GM18517 (cell line): ENCODE measurements at regions not wholly inside any gene's neighbourhood (a gene's known extent, or its start where the extent isn't known, plus 50 kb on each side); places are given as distances from the start of the nearest gene placed in this dataset.
"Not testable (repeated sequence)": the region's sequence is repeated elsewhere in the genome, so short reads cannot be mapped to it uniquely, and the experiment has no call there.

Experiments used
- ATAC-seq: cut with Tn5 transposase; IDR thresholded peaks from one replicate; pipeline ENCODE4 v1.9.1; 2021; ENCODE audit warnings: mild to moderate bottlenecking, moderate library complexity; ENCODE audit not compliant: unreplicated experiment

DNA sequence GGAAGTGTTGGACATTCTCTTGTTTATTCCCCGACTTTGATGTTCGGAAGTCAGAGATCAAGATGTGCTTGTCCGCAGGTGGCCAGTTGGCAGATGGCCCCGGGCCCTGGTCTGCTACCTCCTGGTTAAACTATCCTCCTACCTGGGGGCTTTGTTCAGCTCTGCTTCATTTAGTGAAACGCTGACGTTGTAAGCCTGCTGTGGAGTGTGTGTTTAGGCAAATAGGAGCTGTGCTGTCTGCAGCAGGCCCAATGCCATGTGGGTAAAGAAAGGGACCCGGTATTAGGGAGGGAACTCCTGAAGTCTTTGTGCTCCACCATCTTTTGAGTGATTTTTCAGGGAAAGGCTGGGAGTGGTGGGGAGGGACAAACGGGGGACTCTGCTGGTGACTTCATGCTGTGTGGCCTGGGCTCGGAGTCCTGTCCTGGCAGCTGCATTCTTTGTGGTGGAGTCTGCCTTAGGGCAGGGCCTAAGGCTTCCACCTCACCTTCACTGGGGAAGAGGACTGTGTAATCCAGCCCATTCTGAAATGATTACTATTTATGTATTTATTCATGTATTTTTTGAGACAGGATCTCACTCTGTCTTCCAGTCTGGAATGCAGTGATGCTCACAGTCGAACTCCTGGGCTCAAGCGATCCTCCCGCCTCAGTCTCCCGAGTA, 171.1 kb upstream of the KLF6 start:
- ATAC-seq, result no peak

DNA sequence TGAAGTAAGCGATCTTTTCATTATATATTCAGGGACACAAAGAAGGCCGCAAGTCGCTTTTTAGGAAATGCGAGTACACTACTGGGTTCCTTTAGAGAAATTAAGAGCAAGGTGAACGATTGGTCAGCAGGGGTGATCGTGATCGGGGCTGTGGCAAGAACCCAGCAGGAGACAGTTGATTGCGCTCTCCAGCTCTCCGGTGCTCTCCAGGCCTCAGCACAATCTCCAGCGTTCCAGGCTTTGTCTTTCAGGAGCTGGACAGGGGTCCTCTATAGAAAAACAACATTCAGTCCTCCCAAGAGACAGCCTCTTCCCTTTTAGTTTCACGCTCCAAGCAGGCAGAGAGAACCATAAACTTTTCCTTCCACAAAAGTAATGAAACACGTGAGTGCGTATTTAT, 170.5 kb upstream of the KLF6 start:
- ATAC-seq, result no peak

DNA sequence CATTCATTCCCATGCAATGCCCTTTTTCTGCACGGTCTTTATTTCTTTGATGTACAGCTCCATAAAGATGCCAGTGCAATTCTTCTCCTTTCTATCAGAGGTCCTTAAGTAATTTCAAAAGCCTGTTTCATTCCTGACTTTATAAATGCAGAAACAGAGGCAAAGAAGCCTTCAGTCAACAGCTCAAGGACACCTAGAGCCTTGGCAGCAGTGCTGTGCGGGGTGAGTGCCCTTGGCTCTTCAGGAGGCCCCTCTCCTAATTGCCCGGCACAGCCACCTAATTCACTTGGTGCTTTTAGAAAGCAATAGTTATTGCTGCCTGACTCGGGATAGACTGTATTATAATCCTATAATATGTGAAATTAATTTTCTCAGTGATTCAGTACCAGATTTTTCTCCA, 169.6 kb upstream of the KLF6 start:
- no peak for ATAC-seq

DNA sequence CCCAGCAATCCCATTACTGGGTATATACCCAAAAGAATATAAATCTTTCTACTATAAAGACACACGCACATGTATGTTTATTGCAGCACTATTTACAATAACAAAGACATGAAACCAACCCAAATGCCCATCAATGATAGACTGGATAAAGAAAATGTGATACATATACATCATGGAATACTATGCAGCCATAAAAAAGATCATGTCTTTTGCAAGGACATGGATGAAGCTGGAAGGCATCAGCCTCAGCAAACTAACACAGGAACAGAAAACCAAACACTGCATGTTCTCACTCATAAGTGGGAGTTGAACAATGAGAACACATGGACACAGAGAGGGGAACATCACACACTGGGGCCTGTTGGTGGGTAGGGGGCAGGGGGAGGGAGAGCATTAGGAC, 169.0 kb upstream of the KLF6 start:
- not testable (repeated sequence) for ATAC-seq

DNA sequence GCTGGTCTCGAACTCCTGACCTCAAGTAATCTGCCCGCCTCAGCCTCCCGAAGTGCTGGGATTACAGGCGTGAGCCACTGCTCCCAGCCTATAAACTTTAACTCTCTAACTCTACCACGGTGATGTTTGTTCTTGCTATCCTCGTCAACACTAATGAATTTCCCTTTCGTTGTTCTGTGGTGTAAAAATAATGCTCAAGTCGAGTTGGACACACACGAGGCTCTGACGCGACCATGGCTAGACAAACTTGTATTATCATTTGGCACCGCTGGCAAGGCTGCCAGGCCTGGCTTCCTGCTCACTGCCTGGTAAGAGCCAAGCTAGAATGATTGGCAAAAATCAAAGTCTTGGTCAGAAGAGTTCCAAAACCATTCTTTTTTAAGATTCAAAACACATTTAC, 167.0 kb upstream of the KLF6 start:
- no peak for ATAC-seq

DNA sequence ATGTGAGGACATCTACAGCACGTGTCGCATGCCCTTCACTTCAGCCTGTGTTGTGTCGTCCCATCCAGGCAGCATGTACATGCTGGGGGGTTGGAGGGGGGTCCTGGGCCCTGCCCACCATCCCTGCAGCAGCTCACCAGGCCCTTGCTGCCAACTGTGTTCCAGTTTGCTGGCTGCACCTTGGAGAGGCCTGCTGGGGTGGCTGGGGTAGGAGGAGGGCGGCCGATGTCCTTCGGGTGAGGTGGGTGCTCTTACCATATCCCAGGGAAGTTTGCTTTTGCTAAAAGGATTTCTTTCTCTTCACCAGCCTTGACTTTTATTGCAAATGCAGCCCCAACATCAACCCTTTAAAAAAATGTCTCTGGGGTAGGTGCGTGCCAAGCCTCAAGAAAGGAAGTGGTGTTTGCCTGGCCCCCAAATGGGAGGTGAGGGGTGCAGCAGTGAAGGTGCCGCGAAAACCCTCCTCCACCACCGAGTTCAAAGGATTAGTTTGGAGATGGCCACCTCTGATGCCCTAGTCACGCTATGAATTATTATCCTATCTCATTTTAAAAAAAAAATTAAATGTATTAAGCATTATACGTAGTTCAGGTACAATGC, 165.8 kb upstream of the KLF6 start:
- no peak for ATAC-seq

DNA sequence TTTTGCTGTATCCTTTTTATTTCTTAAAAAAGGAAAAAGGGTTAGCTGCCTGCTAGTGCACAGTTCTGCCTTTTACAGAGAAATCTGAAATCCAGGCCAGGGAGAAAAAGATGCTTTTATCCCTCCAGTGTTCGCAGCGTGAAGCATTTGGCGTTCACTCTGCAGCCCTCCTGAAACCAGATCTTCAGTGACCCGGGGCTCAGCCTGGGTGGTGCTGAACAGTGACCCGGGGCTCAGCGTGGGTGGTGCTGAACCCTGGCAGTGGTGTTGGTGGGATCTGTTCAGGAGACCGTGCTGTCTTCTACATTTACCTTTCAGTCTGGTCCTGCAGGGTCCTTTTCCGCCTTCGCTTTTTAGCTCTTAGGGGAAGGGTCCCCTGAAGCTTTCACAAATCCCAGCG, 164.7 kb upstream of the KLF6 start:
- no peak for ATAC-seq

DNA sequence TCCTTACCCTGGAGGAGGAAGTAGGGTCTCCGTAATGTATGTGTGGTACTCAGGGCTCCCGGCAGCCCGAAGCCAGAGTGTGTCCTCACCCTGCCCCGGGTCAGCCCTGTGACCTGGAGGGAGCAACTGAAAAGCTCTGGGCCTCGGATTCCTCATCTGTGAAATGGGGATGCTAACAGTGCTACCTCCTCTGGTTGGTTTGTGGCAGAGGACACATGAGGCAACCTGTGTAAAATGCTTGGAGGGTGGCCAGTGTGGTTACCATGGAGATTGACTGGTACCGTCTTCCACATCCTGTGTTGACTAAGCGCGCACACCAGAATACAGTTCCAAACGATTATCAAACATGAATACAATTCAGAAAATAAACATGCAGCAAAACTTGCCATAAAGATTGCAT, 163.8 kb upstream of the KLF6 start:
- no peak for ATAC-seq

DNA sequence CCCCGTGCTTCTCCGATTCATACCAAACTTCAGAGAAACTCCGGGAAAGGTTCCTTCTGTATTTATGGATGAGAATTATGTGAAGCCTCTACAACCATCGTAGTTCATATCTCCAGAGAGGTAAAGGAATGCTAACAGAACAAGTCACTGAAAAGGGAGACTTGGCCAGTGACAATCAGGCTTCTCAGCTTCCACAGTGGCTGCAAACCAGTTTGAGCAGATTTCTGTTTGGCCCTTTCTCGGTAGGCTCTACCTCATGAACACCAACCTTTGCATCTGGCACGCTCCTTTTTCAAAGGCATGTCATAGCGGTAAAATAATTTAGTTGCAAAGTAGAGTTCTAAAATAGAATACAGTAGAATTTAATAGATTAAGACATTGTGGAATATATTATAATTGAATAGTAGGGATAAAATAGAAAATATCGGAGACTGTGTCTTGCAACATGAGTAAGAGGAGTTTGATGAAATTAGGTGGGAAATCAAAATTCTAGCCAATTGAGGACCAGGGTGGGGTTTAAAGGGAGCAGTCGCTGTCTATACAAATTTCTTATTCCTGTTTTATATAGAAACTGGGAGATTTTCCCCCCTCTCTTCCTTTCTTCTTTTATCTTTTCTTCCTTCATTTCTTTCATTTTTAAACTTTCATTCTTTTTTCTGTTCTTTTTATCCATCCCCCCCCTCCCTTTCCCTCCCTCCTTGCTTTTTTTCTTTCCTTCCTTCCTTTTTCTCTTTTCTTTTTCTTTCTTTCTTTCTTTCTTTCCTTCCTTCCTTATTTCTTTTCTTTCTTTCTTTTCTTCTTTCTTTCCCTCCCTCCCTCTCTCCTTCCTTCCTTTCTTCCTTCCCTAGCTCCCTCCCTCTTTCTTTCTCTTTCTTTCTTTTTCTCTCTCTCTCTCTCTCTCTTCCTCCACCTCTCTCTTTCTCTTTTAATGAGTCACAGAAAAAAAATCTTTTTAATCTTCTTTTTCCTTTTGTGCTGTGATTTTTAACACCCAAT, 161.5 kb upstream of the KLF6 start:
- ATAC-seq, result no peak

DNA sequence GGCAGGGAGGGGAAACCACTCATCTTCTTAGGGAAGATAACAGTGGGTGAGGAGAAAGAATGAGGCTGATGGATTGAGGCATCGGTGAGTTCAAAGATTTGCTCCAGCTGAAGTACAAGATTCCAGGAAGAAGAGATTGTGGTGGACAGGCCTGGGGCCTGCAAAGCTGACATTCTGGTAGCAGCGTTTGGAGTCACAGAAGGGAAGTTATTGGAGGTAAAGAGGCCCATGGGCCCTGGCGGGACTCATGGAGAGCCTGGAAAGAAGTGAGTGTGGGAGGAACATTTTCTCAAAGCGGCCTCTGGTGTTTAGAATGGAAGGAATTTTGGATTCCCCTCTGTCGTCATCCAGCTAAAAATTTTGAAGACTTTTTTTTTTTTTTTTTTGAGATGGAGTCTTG, 160.0 kb upstream of the KLF6 start:
- ATAC-seq, result no peak

DNA sequence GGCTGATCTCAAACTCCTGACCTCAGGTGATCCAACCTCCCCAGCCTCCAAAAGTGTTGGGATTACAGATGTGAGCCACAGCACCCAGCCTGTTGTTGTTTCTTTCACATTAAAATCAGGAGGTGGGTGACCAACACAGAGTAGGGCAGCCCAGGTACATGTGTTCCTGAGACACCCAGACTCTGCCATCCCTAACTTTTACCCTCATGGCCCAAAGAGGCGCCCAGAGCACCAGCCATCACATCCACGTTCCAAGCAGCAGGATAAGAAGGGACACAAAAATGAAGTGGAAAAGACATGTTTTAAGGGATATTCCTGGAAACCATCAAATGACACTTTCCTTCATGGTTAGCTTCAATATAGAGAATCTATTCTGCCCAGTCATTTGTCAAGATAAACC, 159.6 kb upstream of the KLF6 start:
- no peak for ATAC-seq

DNA sequence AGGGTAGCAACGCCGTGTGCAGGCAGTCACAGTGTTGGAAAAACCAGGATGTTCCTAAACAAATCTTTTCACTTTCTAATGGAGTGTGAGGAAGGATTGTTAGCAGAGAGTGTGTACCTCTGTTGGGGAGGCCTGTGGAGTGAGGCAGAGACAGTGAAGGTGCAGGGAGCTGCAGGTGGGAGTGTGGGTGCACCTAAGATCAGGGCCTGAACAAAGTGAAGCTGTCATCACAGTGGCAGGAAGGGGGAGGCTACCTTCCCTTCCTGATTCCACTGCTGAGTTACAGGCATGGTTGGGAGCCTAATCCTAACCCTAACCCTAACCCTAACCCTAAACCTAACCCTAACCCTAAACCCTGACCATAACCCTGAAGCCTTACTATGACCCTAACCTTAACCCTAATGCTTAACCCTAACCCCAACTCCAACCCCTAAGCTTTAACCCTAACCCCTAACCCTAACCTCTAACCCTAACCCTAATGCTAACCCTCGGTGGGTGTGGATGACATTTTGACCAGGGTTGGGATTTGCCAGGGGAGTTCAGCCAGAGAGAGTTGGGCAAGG, 158.8 kb upstream of the KLF6 start:
- no peak for ATAC-seq

DNA sequence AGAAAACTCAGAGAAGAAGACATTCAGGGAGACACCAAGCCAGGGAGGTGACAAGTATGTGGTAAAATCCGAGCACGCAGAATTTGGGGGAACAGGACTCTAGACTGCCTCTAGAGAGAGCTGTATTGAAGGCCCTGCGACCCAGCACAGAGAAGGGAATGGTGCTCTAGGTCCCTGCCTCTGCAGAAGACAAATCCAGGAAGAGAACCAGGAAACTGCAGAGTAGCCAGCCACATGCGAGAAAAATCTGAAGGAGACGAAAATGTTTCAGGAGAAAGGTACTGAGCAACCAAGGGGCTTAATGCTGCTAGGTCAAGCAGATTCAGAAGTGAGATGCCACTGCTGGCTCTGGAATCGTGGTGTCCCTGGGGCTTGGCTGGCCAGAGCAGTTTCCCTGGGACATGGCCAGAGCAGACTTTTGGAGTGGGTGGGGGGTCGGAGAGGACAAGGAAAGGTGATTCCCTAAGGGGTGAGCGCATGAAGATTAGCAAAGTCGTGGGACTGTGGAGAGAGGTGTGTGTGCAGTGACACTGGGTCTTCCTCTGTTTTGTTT, 158.0 kb upstream of the KLF6 start:
- no peak for ATAC-seq

DNA sequence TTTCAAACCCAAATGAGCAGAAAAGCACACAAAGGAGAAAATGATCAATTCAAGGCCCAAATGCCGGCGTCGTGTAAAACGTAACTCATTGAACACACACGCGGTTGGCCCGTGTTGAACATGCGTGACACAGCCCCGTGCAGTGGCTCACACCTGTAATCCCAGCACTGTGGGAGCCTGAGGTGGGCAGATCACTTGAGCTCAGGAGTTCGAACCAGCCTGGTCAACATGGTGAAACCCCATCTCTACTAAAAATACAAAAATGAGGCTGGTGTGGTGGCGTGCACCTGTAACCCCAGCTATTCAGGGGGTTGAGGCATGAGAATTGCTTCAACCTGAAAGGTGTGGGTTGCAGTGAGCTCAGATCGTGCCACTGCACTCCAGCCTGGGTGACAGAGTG, 156.7 kb upstream of the KLF6 start:
- ATAC-seq, result no peak

DNA sequence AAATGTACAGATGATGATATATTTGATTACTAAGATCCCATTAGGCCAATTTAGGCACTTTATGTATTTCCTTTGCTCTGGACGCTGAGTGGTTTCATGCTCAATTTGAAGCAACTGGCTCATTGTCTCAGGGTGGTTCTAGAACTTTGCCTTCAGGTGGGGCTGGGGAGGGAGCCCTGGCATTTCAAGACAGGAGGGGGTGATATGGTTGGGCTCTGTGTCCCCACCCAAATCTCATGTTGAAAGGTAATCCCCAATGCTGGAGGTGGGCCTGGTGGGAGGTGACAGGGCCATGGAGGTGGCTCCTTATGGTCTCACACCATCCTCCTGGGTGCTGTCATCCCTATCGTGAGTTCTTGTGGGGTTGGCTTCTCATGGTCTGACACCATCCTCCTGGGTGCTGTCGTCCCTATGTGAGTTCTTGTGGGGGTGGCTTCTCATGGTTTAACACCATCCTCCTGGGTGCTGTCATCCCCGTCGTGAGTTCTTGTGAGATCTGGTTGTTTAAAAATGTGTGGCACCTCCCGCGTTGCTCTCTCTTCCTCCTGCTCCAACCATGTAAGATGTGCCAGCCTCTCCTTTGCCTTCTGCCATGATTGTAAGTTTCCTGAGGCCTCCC, 151.5 kb upstream of the KLF6 start:
- ATAC-seq, result no peak

DNA sequence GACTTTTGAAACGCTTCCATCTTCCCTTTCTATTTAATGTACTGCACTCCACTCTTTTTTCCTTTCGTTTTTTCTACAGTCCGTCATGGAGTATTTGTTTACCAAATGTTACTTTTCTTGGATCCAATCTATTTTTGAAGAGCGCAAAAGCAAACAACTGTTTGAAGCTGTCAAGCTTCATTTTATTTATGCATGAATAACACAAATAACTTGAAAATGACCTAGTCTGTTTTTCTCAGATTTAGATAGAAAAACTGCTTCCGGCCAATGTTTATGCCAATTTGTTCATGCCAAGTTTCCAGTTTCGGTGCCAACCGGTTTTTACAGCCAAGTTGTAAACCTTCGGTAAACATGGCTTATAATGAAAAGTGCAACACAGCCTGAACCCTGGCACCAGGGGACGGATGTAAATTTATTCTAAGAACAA, 150.9 kb upstream of the KLF6 start:
- ATAC-seq, result no peak

DNA sequence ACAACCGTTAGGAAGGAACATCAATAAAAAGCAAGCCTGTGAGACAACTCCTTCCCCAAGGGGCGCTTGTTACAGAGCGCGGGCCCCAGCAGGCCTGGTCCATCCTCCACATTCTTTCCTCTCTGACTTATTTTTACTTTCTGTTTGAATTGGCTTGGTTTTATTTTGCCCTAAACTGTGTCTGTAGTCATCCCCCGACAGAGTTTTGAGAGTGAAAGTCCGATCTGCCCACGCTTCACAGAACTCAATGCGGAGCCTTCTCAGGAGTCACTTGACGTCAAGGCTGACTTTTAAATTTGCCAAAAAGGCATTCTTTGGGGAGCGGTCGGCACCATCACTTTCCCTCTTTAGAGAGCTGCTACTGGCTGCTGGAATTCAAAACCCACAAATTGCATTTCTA, 150.1 kb upstream of the KLF6 start:
- peak; percentile 99 for ATAC-seq

DNA sequence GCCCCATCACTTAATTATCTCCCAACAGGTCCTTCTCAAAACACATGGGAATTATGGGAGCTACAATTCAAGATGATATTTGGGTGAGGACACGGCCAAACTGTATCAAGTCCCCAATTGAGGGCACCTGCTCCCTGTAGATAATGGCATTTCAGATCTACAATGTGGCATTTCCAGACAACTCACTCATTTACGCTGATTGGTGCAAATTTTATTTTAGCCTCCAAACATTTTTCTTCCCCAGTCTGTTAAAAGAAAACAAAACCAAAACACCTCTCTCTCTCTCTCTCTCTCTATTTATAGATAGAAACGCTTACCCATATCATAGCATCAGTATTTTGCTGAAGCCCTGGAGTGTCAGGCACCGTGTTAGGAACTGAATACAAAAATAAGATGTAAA, 148.7 kb upstream of the KLF6 start:
- ATAC-seq, result no peak

DNA sequence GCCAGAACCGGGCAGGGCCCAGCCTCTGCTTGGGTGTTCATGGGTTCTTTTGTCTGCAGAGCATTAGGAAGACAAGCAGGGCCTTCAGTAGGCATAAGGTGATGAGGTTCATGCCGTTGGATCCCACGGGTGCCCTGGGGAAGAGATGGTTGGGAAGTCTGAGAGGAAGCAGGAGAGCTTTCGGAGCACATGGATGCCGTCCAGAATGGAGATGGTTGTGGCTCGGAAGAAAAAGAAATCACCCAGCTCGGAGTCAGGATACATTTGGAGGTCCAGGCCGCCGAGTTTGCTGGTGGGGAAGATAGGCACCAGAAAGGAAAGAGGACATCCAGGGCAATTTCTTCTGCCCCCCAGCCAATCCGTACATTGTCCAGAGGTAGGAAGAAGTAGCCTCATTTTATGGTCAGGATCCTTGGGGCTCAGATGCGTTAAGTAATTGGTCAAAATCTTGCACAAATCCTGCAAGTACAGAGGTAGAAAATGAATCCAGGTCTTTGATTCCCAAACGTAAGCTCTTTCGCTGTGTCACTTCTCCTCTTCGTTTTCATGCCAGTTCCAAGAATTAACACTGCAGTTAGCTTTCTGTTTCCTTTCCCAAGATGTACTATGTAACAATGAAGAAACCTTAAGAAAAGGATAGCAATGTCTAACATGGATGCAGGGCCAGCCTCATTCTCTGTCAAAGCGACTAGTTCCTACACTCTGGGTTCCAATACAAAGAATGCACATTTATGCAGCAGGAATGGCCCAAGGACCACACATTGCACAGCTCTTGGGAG, 147.8 kb upstream of the KLF6 start:
- ATAC-seq, result no peak

DNA sequence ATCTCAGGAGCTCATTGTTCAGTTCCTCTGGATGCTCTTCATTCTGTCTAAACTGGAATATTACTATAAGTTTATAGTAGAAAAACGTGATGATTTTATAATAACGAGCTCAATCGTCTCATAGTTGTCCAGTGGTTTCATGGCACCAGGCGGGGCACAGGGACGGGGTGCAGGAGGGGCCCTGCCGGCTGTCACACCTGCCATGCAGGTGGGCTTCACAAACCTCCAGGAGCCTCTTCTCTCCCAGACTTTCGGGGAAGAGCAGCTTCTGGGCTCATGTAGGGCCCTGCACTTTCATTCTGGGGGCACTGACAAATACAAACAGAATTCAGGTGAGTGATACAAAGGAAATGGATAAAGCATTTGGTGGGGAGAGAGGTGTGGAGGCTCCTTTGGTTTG, 146.9 kb upstream of the KLF6 start:
- ATAC-seq, result no peak
